ENCODE measurements at regions not wholly inside any gene's neighbourhood (a gene's known extent, or its start where the extent isn't known, plus 50 kb on each side); places are given as distances from the start of the nearest gene placed in this dataset.

- no peak for TF ChIP-seq POLR2AphosphoS2 (conservative IDR thresholded peaks at IDR 0.05; ENCODE audit: low read length)
- TF ChIP-seq, protein P1, sequence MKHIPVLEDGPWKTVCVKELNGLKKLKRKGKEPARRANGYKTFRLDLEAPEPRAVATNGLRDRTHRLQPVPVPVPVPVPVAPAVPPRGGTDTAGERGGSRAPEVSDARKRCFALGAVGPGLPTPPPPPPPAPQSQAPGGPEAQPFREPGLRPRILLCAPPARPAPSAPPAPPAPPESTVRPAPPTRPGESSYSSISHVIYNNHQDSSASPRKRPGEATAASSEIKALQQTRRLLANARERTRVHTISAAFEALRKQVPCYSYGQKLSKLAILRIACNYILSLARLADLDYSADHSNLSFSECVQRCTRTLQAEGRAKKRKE (CRISPR knock-in tag; IDR thresholded peaks at IDR 0.05; ENCODE audit: low read depth), result no peak
- TF ChIP-seq MAFK (IDR thresholded peaks at IDR 0.05; ENCODE audit: partially characterized antibody), result no peak
- TF ChIP-seq BCL3 (IDR thresholded peaks at IDR 0.05), result no peak
- TF ChIP-seq RAD21 (conservative IDR thresholded peaks at IDR 0.05 in 1 of 2, IDR thresholded peaks at IDR 0.05 in 1 of 2), result no peak
- TF ChIP-seq JUNB (IDR thresholded peaks at IDR 0.05), result no peak
- no peak for TF ChIP-seq RFX5 (IDR thresholded peaks at IDR 0.05)
- no peak for TF ChIP-seq BHLHE40 (IDR thresholded peaks at IDR 0.05; ENCODE audit: low read depth, low read length)
- TF ChIP-seq JUN (IDR thresholded peaks at IDR 0.05), result no peak
- no peak for TF ChIP-seq PBX3 (IDR thresholded peaks at IDR 0.05)
- H3K4me2 ChIP-seq, result no peak overlapping the region
- ChIA-PET CTCF (interaction anchor here (1.2 kb wide), 1 partner anchor 14 kb away, joined by 3 read pairs; no protein-coding TSS in a partner anchor), POLR2A (no interaction called here)
- no peak for DNase-seq (ENCODE audit: low read depth in 1 of 2, low spot score in 1 of 2)
- no peak for FAIRE-seq
- 40% methylated on average over 5 of the region's 5 CpGs for WGBS (ENCODE audit: missing lambda C conversion rate)
- H3K9me3 ChIP-seq, result no peaks in the 10 kb centered on the region
- no peak overlapping the region for H3K27ac ChIP-seq
- no peak overlapping the region for H3K4me3 ChIP-seq
- ATAC-seq, result no peak
- no peaks in the 10 kb centered on the region for H3K4me1 ChIP-seq
Measured at GRCh38 chr10:83978681-83979383, 160.5 kb upstream of the GHITM start.

GRCh38 chr10:83982812-83983211 lies 156.5 kb upstream of the GHITM start:
- Histone ChIP-seq H3K4me1 (no peaks in the 10 kb centered on the region), H3K4me3 (no peak overlapping the region), H3K4me2 (no peak overlapping the region), H3K27ac (no peak overlapping the region), H3K9me3 (no peaks in the 10 kb centered on the region)
- ATAC-seq (no peak), FAIRE-seq (no peak), DNase-seq (ENCODE audit: low read depth in 1 of 2, low spot score in 1 of 2) (no peak)
- ChIA-PET POLR2A (no interaction called here), CTCF (no interaction called here)
- TF ChIP-seq JUN (IDR thresholded peaks at IDR 0.05) (no peak), REST (IDR thresholded peaks at IDR 0.05) (no peak), FOXS1 (CRISPR knock-in tag; IDR thresholded peaks at IDR 0.05) (no peak), EHF (CRISPR knock-in tag; IDR thresholded peaks at IDR 0.05) (no peak), CBX8 (IDR thresholded peaks at IDR 0.05) (no peak), HMGXB4 (CRISPR knock-in tag; IDR thresholded peaks at IDR 0.05; ENCODE audit: borderline replicate concordance) (no peak), MAX (IDR thresholded peaks at IDR 0.05) (no peak), RNF2 (IDR thresholded peaks at IDR 0.05; ENCODE audit: borderline replicate concordance, low read depth) (no peak), EHMT2 (IDR thresholded peaks at IDR 0.05; ENCODE audit: low read depth) (no peak), ZC3H11A (IDR thresholded peaks at IDR 0.05) (no peak), EP300 (IDR thresholded peaks at IDR 0.05) (no peak), TP53 (CRISPR knock-in tag; IDR thresholded peaks at IDR 0.05) (no peak), MAFK (IDR thresholded peaks at IDR 0.05; ENCODE audit: partially characterized antibody) (no peak), ZFP36 (IDR thresholded peaks at IDR 0.05; ENCODE audit: borderline replicate concordance, partially characterized antibody) (no peak)
- TF ChIP-seq, protein P2, sequence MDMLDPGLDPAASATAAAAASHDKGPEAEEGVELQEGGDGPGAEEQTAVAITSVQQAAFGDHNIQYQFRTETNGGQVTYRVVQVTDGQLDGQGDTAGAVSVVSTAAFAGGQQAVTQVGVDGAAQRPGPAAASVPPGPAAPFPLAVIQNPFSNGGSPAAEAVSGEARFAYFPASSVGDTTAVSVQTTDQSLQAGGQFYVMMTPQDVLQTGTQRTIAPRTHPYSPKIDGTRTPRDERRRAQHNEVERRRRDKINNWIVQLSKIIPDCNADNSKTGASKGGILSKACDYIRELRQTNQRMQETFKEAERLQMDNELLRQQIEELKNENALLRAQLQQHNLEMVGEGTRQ (IDR thresholded peaks at IDR 0.05), result no peak
- TF ChIP-seq, protein P3, sequence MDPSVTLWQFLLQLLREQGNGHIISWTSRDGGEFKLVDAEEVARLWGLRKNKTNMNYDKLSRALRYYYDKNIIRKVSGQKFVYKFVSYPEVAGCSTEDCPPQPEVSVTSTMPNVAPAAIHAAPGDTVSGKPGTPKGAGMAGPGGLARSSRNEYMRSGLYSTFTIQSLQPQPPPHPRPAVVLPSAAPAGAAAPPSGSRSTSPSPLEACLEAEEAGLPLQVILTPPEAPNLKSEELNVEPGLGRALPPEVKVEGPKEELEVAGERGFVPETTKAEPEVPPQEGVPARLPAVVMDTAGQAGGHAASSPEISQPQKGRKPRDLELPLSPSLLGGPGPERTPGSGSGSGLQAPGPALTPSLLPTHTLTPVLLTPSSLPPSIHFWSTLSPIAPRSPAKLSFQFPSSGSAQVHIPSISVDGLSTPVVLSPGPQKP (IDR thresholded peaks at IDR 0.05; ENCODE audit: low read depth, low read length), result no peak
- 0% methylated on average over 1 of the region's 1 CpG for WGBS (ENCODE audit: missing lambda C conversion rate)

All from A549 (cell line).